HEK293 (cell line): ENCODE measurements at regions not wholly inside any gene's neighbourhood (a gene's known extent, or its start where the extent isn't known, plus 50 kb on each side); places are given as distances from the start of the nearest gene placed in this dataset.

Experiments used
- ELK4 ChIP-seq: IDR thresholded peaks from 2 replicates; pipeline ENCODE4 v1.6.1; 2011; ENCODE audit warnings: mild to moderate bottlenecking, low read depth, low read length, borderline replicate concordance
- IKZF3 ChIP-seq: fragments of 450-650 bp; IDR thresholded peaks from 2 replicates; pipeline ENCODE4 v1.5.0; 2018; ENCODE audit warnings: missing biosample characterization, mild to moderate bottlenecking, missing genetic modification characterization, moderate library complexity
- SP2 ChIP-seq: fragments of 450-650 bp; formaldehyde crosslinking; IDR thresholded peaks from 2 replicates; pipeline ENCODE4 v1.5.1; 2016; ENCODE audit warnings: missing biosample characterization, missing genetic modification characterization
- TCF7L2 ChIP-seq: IDR thresholded peaks from 2 replicates; pipeline ENCODE4 v1.6.1; 2011; ENCODE audit warnings: low read depth, mild to moderate bottlenecking, inconsistent platforms, low read length, moderate library complexity, borderline replicate concordance
- ZBTB48 ChIP-seq: fragments of 450-650 bp; formaldehyde crosslinking; IDR thresholded peaks from 2 replicates; pipeline ENCODE4 v1.5.1; 2016; ENCODE audit warnings: missing biosample characterization, missing genetic modification characterization
- ZEB2 ChIP-seq: fragments of 450-650 bp; formaldehyde crosslinking; IDR thresholded peaks from 2 replicates; pipeline ENCODE4 v1.5.1; 2016; ENCODE audit warnings: missing biosample characterization, missing genetic modification characterization
- ZFHX2 ChIP-seq: fragments of 450-650 bp; formaldehyde crosslinking; conservative IDR thresholded peaks from 2 replicates; pipeline ENCODE4 v1.5.1; 2016; ENCODE audit warnings: missing biosample characterization, missing genetic modification characterization
- ZFP37 ChIP-seq: fragments of 450-650 bp; formaldehyde crosslinking; IDR thresholded peaks from 2 replicates; pipeline ENCODE4 v1.5.1; 2016; ENCODE audit warnings: missing biosample characterization, missing genetic modification characterization
- ZFP69B ChIP-seq: fragments of 450-650 bp; formaldehyde crosslinking; IDR thresholded peaks from 2 replicates; pipeline ENCODE4 v1.5.1; 2016; ENCODE audit warnings: missing biosample characterization, missing genetic modification characterization
- ZNF121 ChIP-seq: fragments of 450-650 bp; formaldehyde crosslinking; IDR thresholded peaks from 2 replicates; pipeline ENCODE4 v1.5.1; 2016; ENCODE audit warnings: missing biosample characterization, missing genetic modification characterization
- ZNF157 ChIP-seq: fragments of 450-650 bp; formaldehyde crosslinking; IDR thresholded peaks from 2 replicates; pipeline ENCODE4 v1.5.1; 2016; ENCODE audit warnings: missing biosample characterization, missing genetic modification characterization
- ZNF2 ChIP-seq: fragments of 450-650 bp; formaldehyde crosslinking; IDR thresholded peaks from 2 replicates; pipeline ENCODE4 v1.5.1; 2016; ENCODE audit warnings: missing biosample characterization, missing genetic modification characterization
- ZNF211 ChIP-seq: fragments of 450-650 bp; formaldehyde crosslinking; IDR thresholded peaks from 2 replicates; pipeline ENCODE4 v1.5.1; 2016; ENCODE audit warnings: low read depth, missing biosample characterization, missing genetic modification characterization
- ZNF23 ChIP-seq: fragments of 450-650 bp; formaldehyde crosslinking; IDR thresholded peaks from 2 replicates; pipeline ENCODE4 v1.5.1; 2016; ENCODE audit warnings: missing biosample characterization, missing genetic modification characterization, borderline replicate concordance
- ZNF24 ChIP-seq: fragments of 450-650 bp; formaldehyde crosslinking; IDR thresholded peaks from 2 replicates; pipeline ENCODE4 v1.5.1; 2016; ENCODE audit warnings: missing biosample characterization, missing genetic modification characterization
- ZNF341 ChIP-seq: fragments of 450-650 bp; formaldehyde crosslinking; IDR thresholded peaks from 2 replicates; pipeline ENCODE4; 2016; ENCODE audit warnings: low read depth, missing biosample characterization, missing genetic modification characterization
- ZNF37A ChIP-seq: fragments of 450-650 bp; IDR thresholded peaks from 2 replicates; pipeline ENCODE4 v1.5.1; 2018; ENCODE audit warnings: missing biosample characterization, missing genetic modification characterization
- ZNF391 ChIP-seq: fragments of 450-650 bp; formaldehyde crosslinking; IDR thresholded peaks from 2 replicates; pipeline ENCODE4 v1.5.1; 2016; ENCODE audit warnings: low read depth, missing biosample characterization, missing genetic modification characterization, borderline replicate concordance
- ZNF426 ChIP-seq: fragments of 450-650 bp; formaldehyde crosslinking; IDR thresholded peaks from 2 replicates; pipeline ENCODE4 v1.5.1; 2017; ENCODE audit warnings: missing biosample characterization, missing genetic modification characterization, mild to moderate bottlenecking, inconsistent platforms, moderate library complexity
- ZNF514 ChIP-seq: fragments of 450-650 bp; formaldehyde crosslinking; IDR thresholded peaks from 2 replicates; pipeline ENCODE4 v1.5.1; 2016; ENCODE audit warnings: missing biosample characterization, missing genetic modification characterization
- ZNF521 ChIP-seq: fragments of 450-650 bp; formaldehyde crosslinking; IDR thresholded peaks from 2 replicates; pipeline ENCODE4 v1.5.1; 2017; ENCODE audit warnings: missing biosample characterization, mild to moderate bottlenecking, missing genetic modification characterization
- ZNF529 ChIP-seq: fragments of 450-650 bp; formaldehyde crosslinking; IDR thresholded peaks from 2 replicates; pipeline ENCODE4 v1.5.1; 2017; ENCODE audit warnings: missing genetic modification characterization, missing biosample characterization; ENCODE audit not compliant: insufficient replicate concordance
- ZNF530 ChIP-seq: fragments of 450-650 bp; formaldehyde crosslinking; IDR thresholded peaks from 2 replicates; pipeline ENCODE4 v1.5.1; 2016; ENCODE audit warnings: low read depth, missing biosample characterization, missing genetic modification characterization
- ZNF654 ChIP-seq: fragments of 450-650 bp; formaldehyde crosslinking; IDR thresholded peaks from 2 replicates; pipeline ENCODE4 v1.5.1; 2016; ENCODE audit warnings: low read depth, missing biosample characterization, missing genetic modification characterization
- ZNF660 ChIP-seq: fragments of 450-650 bp; IDR thresholded peaks from 2 replicates; pipeline ENCODE4 v1.5.1; 2018; ENCODE audit warnings: missing biosample characterization, mild to moderate bottlenecking, missing genetic modification characterization
- ZNF670 ChIP-seq: fragments of 450-650 bp; formaldehyde crosslinking; IDR thresholded peaks from 2 replicates; pipeline ENCODE4 v1.5.1; 2016; ENCODE audit warnings: missing biosample characterization, missing genetic modification characterization, low read depth
- ZNF677 ChIP-seq: fragments of 450-650 bp; IDR thresholded peaks from 2 replicates; pipeline ENCODE4 v1.5.0; 2018; ENCODE audit warnings: missing biosample characterization, mild to moderate bottlenecking, missing genetic modification characterization, moderate library complexity
- ZNF777 ChIP-seq: fragments of 450-650 bp; formaldehyde crosslinking; IDR thresholded peaks from 2 replicates; pipeline ENCODE4 v1.5.1; 2017; ENCODE audit warnings: missing biosample characterization, missing genetic modification characterization, borderline replicate concordance
- ZNF785 ChIP-seq: fragments of 450-650 bp; formaldehyde crosslinking; IDR thresholded peaks from 2 replicates; pipeline ENCODE4 v1.5.1; 2016; ENCODE audit warnings: missing biosample characterization, missing genetic modification characterization
- ZNF791 ChIP-seq: fragments of 450-650 bp; formaldehyde crosslinking; IDR thresholded peaks from 2 replicates; pipeline ENCODE4 v1.5.1; 2016; ENCODE audit warnings: missing biosample characterization, missing genetic modification characterization
- ZNF843 ChIP-seq: fragments of 450-650 bp; formaldehyde crosslinking; IDR thresholded peaks from 2 replicates; pipeline ENCODE4 v1.5.1; 2016; ENCODE audit warnings: missing biosample characterization, missing genetic modification characterization
- TF ChIP-seq, protein P1 (sequence below): fragments of 450-650 bp; formaldehyde crosslinking; IDR thresholded peaks from 2 replicates; pipeline ENCODE4 v1.5.1; 2016; ENCODE audit warnings: missing biosample characterization, missing genetic modification characterization, low read depth

GRCh38 chr10:35795131-35795824 lies 153.2 kb upstream of the FZD8 start (continued):
- TF ChIP-seq ZNF529 (no peak), ZEB2 (tag by site-specific recombination) (no peak), ZNF24 (tag by site-specific recombination) (0 out of 2 replicates have a peak, but pooled peaks have one; percentile 42), ZNF37A (tag by site-specific recombination) (no peak), ZNF791 (tag by site-specific recombination) (no peak), ZFHX2 (tag by site-specific recombination) (peak; percentile 66), ZNF670 (tag by site-specific recombination) (no peak), ELK4 (no peak), TCF7L2 (no peak), ZNF121 (tag by site-specific recombination) (no peak), ZNF211 (no peak), IKZF3 (tag by site-specific recombination) (no peak), SP2 (tag by site-specific recombination) (no peak), ZNF2 (no peak), ZNF843 (tag by site-specific recombination) (no peak), ZNF785 (tag by site-specific recombination) (no peak), ZNF391 (tag by site-specific recombination) (no peak), ZBTB48 (tag by site-specific recombination) (peak; percentile 81; the same call in 1 of the 2 replicates), ZNF777 (tag by site-specific recombination) (no peak), ZNF341 (tag by site-specific recombination) (no peak), ZNF660 (tag by site-specific recombination) (peak; percentile 84), ZNF654 (tag by site-specific recombination) (no peak), ZNF514 (no peak), ZNF23 (tag by site-specific recombination) (no peak), ZFP69B (tag by site-specific recombination) (0 out of 2 replicates have a peak, but pooled peaks have one; percentile 58), ZFP37 (tag by site-specific recombination) (no peak), ZNF530 (tag by site-specific recombination) (no peak), ZNF426 (tag by site-specific recombination) (no peak), ZNF677 (tag by site-specific recombination) (no peak), ZNF157 (no peak), ZNF521 (tag by site-specific recombination) (no peak)
- TF ChIP-seq, protein P1, sequence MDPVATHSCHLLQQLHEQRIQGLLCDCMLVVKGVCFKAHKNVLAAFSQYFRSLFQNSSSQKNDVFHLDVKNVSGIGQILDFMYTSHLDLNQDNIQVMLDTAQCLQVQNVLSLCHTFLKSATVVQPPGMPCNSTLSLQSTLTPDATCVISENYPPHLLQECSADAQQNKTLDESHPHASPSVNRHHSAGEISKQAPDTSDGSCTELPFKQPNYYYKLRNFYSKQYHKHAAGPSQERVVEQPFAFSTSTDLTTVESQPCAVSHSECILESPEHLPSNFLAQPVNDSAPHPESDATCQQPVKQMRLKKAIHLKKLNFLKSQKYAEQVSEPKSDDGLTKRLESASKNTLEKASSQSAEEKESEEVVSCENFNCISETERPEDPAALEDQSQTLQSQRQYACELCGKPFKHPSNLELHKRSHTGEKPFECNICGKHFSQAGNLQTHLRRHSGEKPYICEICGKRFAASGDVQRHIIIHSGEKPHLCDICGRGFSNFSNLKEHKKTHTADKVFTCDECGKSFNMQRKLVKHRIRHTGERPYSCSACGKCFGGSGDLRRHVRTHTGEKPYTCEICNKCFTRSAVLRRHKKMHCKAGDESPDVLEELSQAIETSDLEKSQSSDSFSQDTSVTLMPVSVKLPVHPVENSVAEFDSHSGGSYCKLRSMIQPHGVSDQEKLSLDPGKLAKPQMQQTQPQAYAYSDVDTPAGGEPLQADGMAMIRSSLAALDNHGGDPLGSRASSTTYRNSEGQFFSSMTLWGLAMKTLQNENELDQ (tag by site-specific recombination): no peak
- TF ChIP-seq, all 188 proteins: peak for 26
